Mesothelial cell of epicardium (in vitro differentiated cells): ENCODE measurements at regions not wholly inside any gene's neighbourhood (a gene's known extent, or its start where the extent isn't known, plus 50 kb on each side); places are given as distances from the start of the nearest gene placed in this dataset.
"Not testable (repeated sequence)": the region's sequence is repeated elsewhere in the genome, so short reads cannot be mapped to it uniquely, and the experiment has no call there.

Experiments
- DNase-seq, 2 experiments: peaks; one replicate each; pipeline ENCODE4 v3.0.0; 2021; ENCODE audit warnings: low spot score in 2 of 2; ENCODE audit not compliant: unreplicated experiment in 2 of 2
- H3K27ac Mint-ChIP-seq: 2 replicates; pipeline ENCODE4 v1.8.0; 2021; ENCODE audit warnings: mixed read lengths
- H3K27me3 Mint-ChIP-seq: 2 replicates; pipeline ENCODE4 v1.8.0; 2021; ENCODE audit warnings: low read depth, mixed read lengths
- H3K36me3 Mint-ChIP-seq: 2 replicates; pipeline ENCODE4 v1.8.0; 2021; ENCODE audit warnings: mixed read lengths
- H3K4me1 Mint-ChIP-seq: 2 replicates; pipeline ENCODE4 v1.8.0; 2021; ENCODE audit warnings: mixed read lengths
- H3K4me3 Mint-ChIP-seq: 2 replicates; pipeline ENCODE4 v1.8.0; 2021; ENCODE audit warnings: mild to moderate bottlenecking, moderate library complexity, mixed read lengths
- H3K9me3 Mint-ChIP-seq: 2 replicates; pipeline ENCODE4 v1.8.0; 2021; ENCODE audit warnings: mixed read lengths
- CTCF ChIP-seq: fragments of 200-600 bp; sonication (generic); IDR thresholded peaks from one replicate; pipeline ENCODE4 v1.5.0; 2021; ENCODE audit warnings: antibody characterized with exemption; ENCODE audit not compliant: unreplicated experiment

GRCh38 chr6:109253366-109253765 lies 128.9 kb downstream of the CD164 start:
- H3K27me3 Mint-ChIP-seq: no peaks in the 10 kb centered on the region
- H3K36me3 Mint-ChIP-seq: peaks cover 5% of the 10 kb centered on the region
- no peak for DNase-seq
- H3K4me1 Mint-ChIP-seq: peaks cover 22% of the 10 kb centered on the region
- no peak for TF ChIP-seq CTCF
- no peak overlapping the region for H3K27ac Mint-ChIP-seq
- H3K9me3 Mint-ChIP-seq: no peaks in the 10 kb centered on the region
- H3K4me3 Mint-ChIP-seq: no peak overlapping the region

DNA sequence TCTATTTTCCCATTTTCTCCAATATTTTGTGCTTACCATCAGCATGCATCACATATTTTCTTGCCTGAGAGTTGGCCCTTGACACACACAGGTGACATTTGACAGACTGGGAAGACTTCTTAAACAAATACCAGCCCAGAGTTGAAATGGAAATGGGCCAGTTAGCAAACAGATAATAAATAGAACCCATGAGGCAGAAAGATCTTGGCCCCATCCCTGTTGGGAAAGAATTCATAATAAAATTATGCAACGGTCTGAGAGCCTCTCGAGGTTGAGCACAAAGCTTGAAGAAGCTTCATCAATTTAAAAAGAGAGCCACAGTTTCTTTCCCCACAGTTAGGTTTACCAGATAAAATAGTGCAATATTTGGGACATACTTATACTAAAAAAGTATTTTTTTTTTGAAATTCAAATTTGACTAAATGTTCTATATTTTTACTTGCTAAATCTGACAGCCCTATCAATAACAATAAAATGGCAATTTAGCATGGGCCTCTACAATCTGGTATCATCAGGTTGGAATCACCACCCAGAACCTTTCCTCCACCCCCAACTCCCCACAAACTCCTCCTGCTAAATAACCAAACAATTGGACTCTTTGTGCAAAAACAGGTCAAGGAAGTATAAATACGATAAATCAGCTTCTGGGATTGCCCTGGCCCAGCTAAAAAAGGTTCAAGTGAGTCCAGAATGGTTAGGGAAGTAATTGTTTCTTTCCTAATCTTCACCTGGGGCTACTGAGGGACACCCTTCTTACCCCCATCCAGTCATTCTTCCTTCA lies 129.8 kb downstream of the CD164 start:
- H3K36me3 Mint-ChIP-seq: peaks cover 5% of the 10 kb centered on the region
- peaks cover 22% of the 10 kb centered on the region for H3K4me1 Mint-ChIP-seq
- no peak for TF ChIP-seq CTCF
- no peaks in the 10 kb centered on the region for H3K9me3 Mint-ChIP-seq
- no peaks in the 10 kb centered on the region for H3K27me3 Mint-ChIP-seq
- no peak for DNase-seq
- H3K27ac Mint-ChIP-seq: peak overlapping the region; percentile 56
- no peak overlapping the region for H3K4me3 Mint-ChIP-seq

- H3K36me3 Mint-ChIP-seq: peaks cover 5% of the 10 kb centered on the region
- H3K27me3 Mint-ChIP-seq: no peaks in the 10 kb centered on the region
- DNase-seq: no peak
- no peak overlapping the region for H3K27ac Mint-ChIP-seq
- H3K4me3 Mint-ChIP-seq: peak overlapping the region; percentile 61
- no peak for TF ChIP-seq CTCF
- no peaks in the 10 kb centered on the region for H3K9me3 Mint-ChIP-seq
- H3K4me1 Mint-ChIP-seq: peaks cover 22% of the 10 kb centered on the region
Observed at GRCh38 chr6:109251839-109252238, 130.4 kb downstream of the CD164 start.

DNA sequence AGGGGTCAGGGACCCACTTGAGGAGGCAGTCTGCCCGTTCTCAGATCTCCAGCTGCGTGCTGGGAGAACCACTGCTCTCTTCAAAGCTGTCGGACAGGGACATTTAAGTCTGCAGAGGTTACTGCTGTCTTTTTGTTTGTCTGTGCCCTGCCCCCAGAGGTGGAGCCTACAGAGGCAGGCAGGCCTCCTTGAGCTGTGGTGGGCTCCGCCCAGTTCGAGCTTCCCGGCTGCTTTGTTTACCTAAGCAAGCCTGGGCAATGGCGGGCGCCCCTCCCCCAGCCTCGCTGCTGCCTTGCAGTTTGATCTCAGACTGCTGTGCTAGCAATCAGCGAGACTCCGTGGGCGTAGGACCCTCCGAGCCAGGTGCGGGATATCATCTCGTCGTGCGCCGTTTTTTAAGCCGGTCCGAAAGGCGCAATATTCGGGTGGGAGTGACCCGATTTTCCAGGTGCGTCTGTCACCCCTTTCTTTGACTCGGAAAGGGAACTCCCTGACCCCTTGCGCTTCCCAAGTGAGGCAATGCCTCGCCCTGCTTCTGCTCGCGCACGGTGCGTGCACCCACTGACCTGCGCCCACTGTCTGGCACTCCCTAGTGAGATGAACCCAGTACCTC lies 131.6 kb downstream of the CD164 start:
- DNase-seq, H3K36me3 Mint-ChIP-seq, H3K27ac Mint-ChIP-seq, H3K9me3 Mint-ChIP-seq, H3K27me3 Mint-ChIP-seq: not testable (repeated sequence)
- Mint-ChIP-seq H3K4me3 (peak overlapping the region; percentile 61), H3K4me1 (peaks cover 22% of the 10 kb centered on the region)

DNA sequence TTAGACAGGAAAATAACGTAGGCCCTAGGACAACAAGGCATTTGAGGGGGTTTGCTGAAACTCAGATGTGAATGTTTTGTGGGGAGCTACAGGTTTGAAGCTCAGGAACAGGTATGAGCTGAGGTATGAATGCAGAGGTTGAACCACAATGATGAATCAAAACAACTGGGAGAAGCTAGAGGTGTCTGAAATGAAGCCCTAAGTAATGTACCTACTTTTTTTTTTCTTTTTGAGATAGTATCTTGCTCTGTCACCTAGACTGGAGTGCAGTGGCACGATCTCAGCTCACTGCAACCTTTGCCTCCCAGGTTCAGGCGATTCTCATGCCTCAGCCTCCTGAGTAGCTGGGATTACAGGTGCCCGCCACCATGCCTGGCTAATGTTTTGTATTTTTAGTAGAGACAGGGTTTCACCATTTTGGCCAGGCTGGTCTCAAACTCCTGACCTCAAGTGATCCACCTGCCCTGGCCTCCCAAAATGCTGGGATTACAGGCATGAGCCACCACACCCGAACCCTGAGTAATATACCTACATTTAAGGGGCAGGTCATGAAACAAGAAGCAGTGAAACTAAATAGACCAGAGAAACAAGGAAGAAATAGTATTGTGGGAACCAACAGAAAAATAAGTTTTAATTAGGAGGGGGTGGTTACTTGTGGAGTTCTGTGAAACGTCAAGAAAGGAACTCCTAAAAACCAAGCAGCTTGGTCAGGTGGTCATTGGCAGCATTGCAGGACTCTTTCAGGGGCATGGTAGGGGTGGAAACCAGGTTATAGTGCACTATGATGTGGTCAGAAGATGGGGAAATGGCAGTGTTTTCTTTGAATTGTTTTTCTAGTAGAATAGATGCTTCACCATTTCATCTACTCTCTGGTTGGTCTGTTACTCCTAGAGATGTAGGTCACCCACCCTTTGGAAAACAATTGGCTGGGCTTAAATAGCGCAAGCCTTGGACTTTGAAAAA lies 138.1 kb downstream of the CD164 start:
- Mint-ChIP-seq H3K27ac (no peak overlapping the region), H3K36me3 (no peaks in the 10 kb centered on the region), H3K9me3 (no peaks in the 10 kb centered on the region), H3K4me3 (no peak overlapping the region), H3K27me3 (no peaks in the 10 kb centered on the region), H3K4me1 (peaks cover 17% of the 10 kb centered on the region)
- no peak for DNase-seq
- TF ChIP-seq CTCF: no peak
